IMR-90 (cell line): ENCODE measurements at regions not wholly inside any gene's neighbourhood (a gene's known extent, or its start where the extent isn't known, plus 50 kb on each side); places are given as distances from the start of the nearest gene placed in this dataset.

Source experiments
- ATAC-seq: fragments of 200-7000 bp; cut with Tn5 transposase; 2 replicates; pipeline ENCODE4 v1.9.1; 2020; ENCODE audit warnings: low read depth, mild to moderate bottlenecking, moderate library complexity
- BruUV-seq: library from RNA; stranded (reverse); fragments of 400-500 nt; replicated peaks from 2 replicates; lab custom pipeline; 2021; lab: Mats Ljungman, UMichigan
- CTCF ChIA-PET: fragments of 300-600 bp; formaldehyde crosslinking; extraction: SDS; loops from one replicate; lab custom pipeline; 2021; ENCODE audit warnings: antibody characterized with exemption; lab: Yijun Ruan, JAX
- POLR2A ChIA-PET: fragments of 300-600 bp; sonication (Branson Sonifier 250); formaldehyde crosslinking; loops from one replicate; lab custom pipeline; 2022; ENCODE audit warnings: antibody characterized with exemption; ENCODE audit not compliant: unreplicated experiment; lab: Charles Lee
- DNase-seq: peaks from one replicate; pipeline ENCODE4 v3.0.0; 2013
- H2AFZ ChIP-seq: replicated peaks from 2 replicates; pipeline ENCODE3; 2013; ENCODE audit warnings: low read length, mild to moderate bottlenecking; ENCODE audit not compliant: poor library complexity
- H2AK5ac ChIP-seq: 2 replicates; pipeline ENCODE4 v1.6.1; 2013; ENCODE audit warnings: low read depth, low read length, inconsistent platforms
- H2AK9ac ChIP-seq: replicated peaks from 2 replicates; pipeline ENCODE3; 2013; ENCODE audit warnings: mild to moderate bottlenecking, low read depth, low read length, moderate library complexity; ENCODE audit not compliant: poor library complexity
- H2BK120ac ChIP-seq: 2 replicates; pipeline ENCODE4 v1.6.1; 2013; ENCODE audit warnings: low read depth, low read length, inconsistent platforms
- H2BK15ac ChIP-seq: 3 replicates; pipeline ENCODE4 v1.6.1; 2013; ENCODE audit warnings: low read depth, low read length, inconsistent platforms
- H2BK20ac ChIP-seq: 2 replicates; pipeline ENCODE4 v1.6.1; 2013; ENCODE audit warnings: low read depth, mild to moderate bottlenecking, inconsistent platforms, low read length, moderate library complexity
- H2BK5ac ChIP-seq: 2 replicates; pipeline ENCODE4 v1.6.1; 2013; ENCODE audit warnings: mild to moderate bottlenecking, low read depth, low read length, inconsistent platforms; ENCODE audit not compliant: poor library complexity, severe bottlenecking
- H3K14ac ChIP-seq: replicated peaks from 2 replicates; pipeline ENCODE4 v1.6.1; 2013; ENCODE audit warnings: low read depth, low read length, inconsistent platforms
- H3K18ac ChIP-seq: 2 replicates; pipeline ENCODE4 v1.6.1; 2013; ENCODE audit warnings: low read depth, low read length, control low read depth
- H3K23ac ChIP-seq: 2 replicates; pipeline ENCODE4 v1.6.1; 2013; ENCODE audit warnings: low read depth, low read length, inconsistent platforms
- H3K27ac ChIP-seq: 2 replicates; pipeline ENCODE4 v1.5.1; 2013; ENCODE audit warnings: mild to moderate bottlenecking, control low read depth, low read length; ENCODE audit not compliant: insufficient read depth
- H3K27me3 ChIP-seq: 2 replicates; pipeline ENCODE4 v1.6.1; 2013; ENCODE audit warnings: low read length; ENCODE audit not compliant: control insufficient read depth, insufficient read depth
- H3K36me3 ChIP-seq: 2 replicates; pipeline ENCODE4 v1.6.1; 2013; ENCODE audit warnings: low read length, mixed read lengths; ENCODE audit not compliant: control insufficient read depth, insufficient read depth
- H3K4ac ChIP-seq: 2 replicates; pipeline ENCODE4 v1.6.1; 2013; ENCODE audit warnings: low read depth, low read length, inconsistent platforms
- H3K4me1 ChIP-seq: 2 replicates; pipeline ENCODE4 v1.6.1; 2013; ENCODE audit warnings: low read length, mixed read lengths; ENCODE audit not compliant: control insufficient read depth, insufficient read depth
- H3K4me2 ChIP-seq: 2 replicates; pipeline ENCODE4 v1.6.1; 2013; ENCODE audit warnings: low read depth, mild to moderate bottlenecking, control low read depth, low read length, moderate library complexity
- H3K4me3 ChIP-seq: 2 replicates; pipeline ENCODE4 v1.5.1; 2013; ENCODE audit warnings: low read depth, mild to moderate bottlenecking, control low read depth, low read length, moderate library complexity; ENCODE audit not compliant: insufficient read depth
- H3K56ac ChIP-seq: 2 replicates; pipeline ENCODE4 v1.6.1; 2013; ENCODE audit warnings: low read length, inconsistent platforms; ENCODE audit not compliant: insufficient read depth; ENCODE audit errors: extremely low read depth
- H3K79me1 ChIP-seq, 2 experiments: 2 replicates each; pipeline ENCODE4 v1.6.1; 2013; ENCODE audit warnings: low read length in 2 of 2, inconsistent platforms in 1 of 2, low read depth in 1 of 2
- H3K9ac ChIP-seq: 2 replicates; pipeline ENCODE4 v1.6.1; 2013; ENCODE audit warnings: low read depth, low read length, control low read depth
- H3K9me1 ChIP-seq: 2 replicates; pipeline ENCODE4 v1.6.1; 2013; ENCODE audit warnings: low read length, inconsistent platforms; ENCODE audit not compliant: insufficient read depth
- H3K9me3 ChIP-seq: 2 replicates; pipeline ENCODE4 v1.6.1; 2013; ENCODE audit warnings: low read length; ENCODE audit not compliant: control insufficient read depth, insufficient read depth
- H4K20me1 ChIP-seq: 2 replicates; pipeline ENCODE4 v1.6.1; 2013; ENCODE audit warnings: low read length, inconsistent platforms; ENCODE audit not compliant: insufficient read depth
- H4K5ac ChIP-seq: 2 replicates; pipeline ENCODE4 v1.6.1; 2013; ENCODE audit warnings: mild to moderate bottlenecking, low read depth, low read length, control low read depth
- H4K8ac ChIP-seq, 2 experiments: 2 replicates each; pipeline ENCODE4 v1.6.1; 2013; ENCODE audit warnings: low read depth in 2 of 2, low read length in 2 of 2, control low read depth in 1 of 2, inconsistent platforms in 1 of 2
- H4K91ac ChIP-seq: 2 replicates; pipeline ENCODE4 v1.6.1; 2013; ENCODE audit warnings: low read depth, low read length, inconsistent platforms; ENCODE audit not compliant: insufficient read depth
- CEBPB ChIP-seq: IDR thresholded peaks from 2 replicates; pipeline ENCODE4 v1.6.1; 2012; ENCODE audit warnings: low read depth, low read length, improper control_type of control experiment
- FOS ChIP-seq: fragments of 150-350 bp; IDR thresholded peaks from 2 replicates; pipeline ENCODE4 v1.6.1; 2016; ENCODE audit warnings: low read depth, low read length
- RCOR1 ChIP-seq: IDR thresholded peaks from 2 replicates; pipeline ENCODE4 v1.6.1; 2012; ENCODE audit warnings: mild to moderate bottlenecking, low read length, improper control_type of control experiment; ENCODE audit not compliant: insufficient replicate concordance
- WGBS, 2 experiments: methylation state at CpG; one replicate each; pipeline versions ENCODE4 v1.1.5 to v1.1.7; 2013; ENCODE audit warnings: missing lambda C conversion rate in 2 of 2; ENCODE audit not compliant: insufficient read length in 1 of 2; ENCODE audit errors: extremely low coverage in 2 of 2; 5-methylcytosine and 5-hydroxymethylcytosine counted together
- dilution Hi-C: fragments of 300-500 bp; cut with HindIII; formaldehyde crosslinking; loops from one replicate; pipeline ENCODE4 v1.14.3; 2018; ENCODE audit warnings: low sequenced_read_pairs; ENCODE audit not compliant: unreplicated experiment
- in situ Hi-C: fragments of 300-500 bp; cut with MboI; formaldehyde crosslinking; loops from 3 replicates; pipeline ENCODE4 v1.14.3; 2019; ENCODE audit warnings: low sequenced_read_pairs, inconsistent platforms, mixed read lengths
- intact Hi-C: fragments of 100-400 bp; cut with micrococcal nuclease; formaldehyde crosslinking; loops from 2 replicates; pipeline ENCODE4 v1.10.0; 2022

GRCh38 chr10:24042884-24043283 lies 166.1 kb upstream of the KIAA1217 start:
- TF ChIP-seq RCOR1 = no peak
- no peak for TF ChIP-seq FOS
- no peak for TF ChIP-seq CEBPB
- H2AK9ac ChIP-seq = no peak overlapping the region
- ChIA-PET CTCF (no interaction called here), POLR2A (no interaction called here)
- BruUV-seq = no TSS peak
- H3K79me1 ChIP-seq = no peaks in the 10 kb centered on the region
- 40% methylated on average over 2 of the region's 3 CpGs; no CpG with 5 or more reads in 1 of the 2 experiments for WGBS, 2 experiments
- H3K9ac ChIP-seq = no peak overlapping the region
- H2BK5ac ChIP-seq = no peak overlapping the region
- no peak overlapping the region for H3K27ac ChIP-seq
- in situ Hi-C loops (no loop called here), dilution Hi-C loops (no loop called here), intact Hi-C loops (no loop called here)
- no peaks in the 10 kb centered on the region for H4K20me1 ChIP-seq
- no peaks in the 10 kb centered on the region for H3K9me1 ChIP-seq
- H3K56ac ChIP-seq = no peak overlapping the region
- H3K9me3 ChIP-seq = peaks cover 5% of the 10 kb centered on the region; the same call in 1 of the 2 replicates
- no peak overlapping the region for H3K4me3 ChIP-seq
- ATAC-seq = no peak
- H2AFZ ChIP-seq = no peak overlapping the region
- no peak overlapping the region for H2BK120ac ChIP-seq
- no peak overlapping the region for H4K91ac ChIP-seq
- no peak overlapping the region for H3K23ac ChIP-seq
- H3K36me3 ChIP-seq = no peaks in the 10 kb centered on the region
- H3K4me2 ChIP-seq = no peak overlapping the region
- H2BK20ac ChIP-seq = no peak overlapping the region
- DNase-seq = no peak
- H4K5ac ChIP-seq = no peak overlapping the region
- no peak overlapping the region for H3K4ac ChIP-seq
- no peak overlapping the region for H4K8ac ChIP-seq
- no peak overlapping the region for H2AK5ac ChIP-seq
- no peak overlapping the region for H2BK15ac ChIP-seq
- H3K18ac ChIP-seq = no peak overlapping the region
- no peak overlapping the region for H3K14ac ChIP-seq
- H3K4me1 ChIP-seq = no peaks in the 10 kb centered on the region
- no peaks in the 10 kb centered on the region for H3K27me3 ChIP-seq
